Activated CD4-positive, alpha-beta T cell treated with anti-CD3 and anti-CD28 coated beads for 36 hours (primary cell): ENCODE measurements at regions not wholly inside any gene's neighbourhood (a gene's known extent, or its start where the extent isn't known, plus 50 kb on each side); places are given as distances from the start of the nearest gene placed in this dataset.
"Not testable (repeated sequence)": the region's sequence is repeated elsewhere in the genome, so short reads cannot be mapped to it uniquely, and the experiment has no call there.

ENCODE experiments used
- ATAC-seq: fragments of 200-7000 bp; cut with Tn5 transposase; one replicate; pipeline ENCODE4 v1.10.0; 2021; ENCODE audit warnings: mild to moderate bottlenecking, moderate library complexity
- CTCF ChIA-PET: fragments of 350-600 bp; sonication (Branson Sonifier 250); formaldehyde crosslinking; loops from one replicate; lab custom pipeline; 2021; ENCODE audit warnings: antibody characterized with exemption; lab: Charles Lee
- POLR2A ChIA-PET: fragments of 350-600 bp; sonication (Branson Sonifier 250); formaldehyde crosslinking; loops from one replicate; lab custom pipeline; 2021; ENCODE audit warnings: antibody characterized with exemption, inconsistent platforms; lab: Charles Lee
- DNase-seq: peaks from one replicate; pipeline ENCODE4 v3.0.0-alpha.2; 2020
- H3K27ac Mint-ChIP-seq: one replicate; pipeline ENCODE4 v1.8.0; 2021; ENCODE audit warnings: mixed read lengths
- H3K27me3 Mint-ChIP-seq: one replicate; pipeline ENCODE4 v1.8.0; 2021; ENCODE audit warnings: mixed read lengths
- H3K36me3 Mint-ChIP-seq: one replicate; pipeline ENCODE4 v1.8.0; 2021; ENCODE audit warnings: low read depth, mixed read lengths
- H3K4me1 Mint-ChIP-seq: one replicate; pipeline ENCODE4 v1.8.0; 2021; ENCODE audit warnings: mixed read lengths
- H3K4me3 Mint-ChIP-seq: one replicate; pipeline ENCODE4 v1.8.0; 2021; ENCODE audit warnings: mild to moderate bottlenecking, moderate library complexity, mixed read lengths
- H3K9me3 Mint-ChIP-seq: one replicate; pipeline ENCODE4 v1.8.0; 2021; ENCODE audit warnings: low read depth, mixed read lengths
- intact Hi-C, 2 experiments: fragments of 100-400 bp; cut with DNase I in 1 of 2; cut with micrococcal nuclease in 1 of 2; formaldehyde crosslinking; loops; one replicate each; pipeline versions ENCODE4 v1.14.2 to v1.15.1; 2022 to 2024; cut with DNase I, micrococcal nuclease

GRCh38 chr20:12223057-12223456 is 305.4 kb downstream of the BTBD3 start:
- Mint-ChIP-seq H3K27ac (no peak overlapping the region), H3K9me3 (peaks cover 7% of the 10 kb centered on the region), H3K4me1 (no peaks in the 10 kb centered on the region), H3K27me3 (no peaks in the 10 kb centered on the region), H3K36me3 (no peaks in the 10 kb centered on the region), H3K4me3 (no peak overlapping the region)
- no peak for ATAC-seq
- DNase-seq, result no peak
- intact Hi-C loops, result no loop called here
- CTCF ChIA-PET, result no interaction called here
- POLR2A ChIA-PET, result no interaction called here

GRCh38 chr20:12225898-12226297 is 308.2 kb downstream of the BTBD3 start:
- POLR2A ChIA-PET, result no interaction called here
- no peak overlapping the region for H3K4me3 Mint-ChIP-seq
- DNase-seq (no peak), ATAC-seq (no peak)
- no peaks in the 10 kb centered on the region for H3K36me3 Mint-ChIP-seq
- CTCF ChIA-PET, result no interaction called here
- intact Hi-C loops, result no loop called here
- H3K4me1 Mint-ChIP-seq, result no peaks in the 10 kb centered on the region
- H3K27ac Mint-ChIP-seq, result no peak overlapping the region
- H3K9me3 Mint-ChIP-seq, result peaks cover 10% of the 10 kb centered on the region
- H3K27me3 Mint-ChIP-seq, result no peaks in the 10 kb centered on the region

- Mint-ChIP-seq H3K27ac (no peak overlapping the region), H3K4me1 (no peaks in the 10 kb centered on the region), H3K36me3 (no peaks in the 10 kb centered on the region), H3K4me3 (no peak overlapping the region), H3K27me3 (no peaks in the 10 kb centered on the region), H3K9me3 (peaks cover 3% of the 10 kb centered on the region)
- ChIA-PET CTCF (interaction anchor here (0.7 kb wide), 1 partner anchor 30 kb away, joined by 3 read pairs; no protein-coding TSS in a partner anchor), POLR2A (no interaction called here)
- intact Hi-C loops, result no loop called here
- ATAC-seq (no peak), DNase-seq (no peak)
Measured at GRCh38 chr20:12229891-12230290, 312.2 kb downstream of the BTBD3 start.

- intact Hi-C loops, result no loop called here
- ChIA-PET CTCF (no interaction called here), POLR2A (no interaction called here)
- H3K27ac Mint-ChIP-seq, result no peak overlapping the region
- ATAC-seq (no peak), DNase-seq (no peak)
- H3K4me1 Mint-ChIP-seq, result no peaks in the 10 kb centered on the region
- H3K36me3 Mint-ChIP-seq, result no peaks in the 10 kb centered on the region
- H3K4me3 Mint-ChIP-seq, result no peak overlapping the region
- H3K9me3 Mint-ChIP-seq, result no peaks in the 10 kb centered on the region
- no peaks in the 10 kb centered on the region for H3K27me3 Mint-ChIP-seq
Measured at GRCh38 chr20:12237772-12238171, 320.1 kb downstream of the BTBD3 start.

- Mint-ChIP-seq H3K4me1 (no peaks in the 10 kb centered on the region), H3K27ac (no peak overlapping the region), H3K36me3 (no peaks in the 10 kb centered on the region), H3K4me3 (no peak overlapping the region), H3K27me3 (no peaks in the 10 kb centered on the region), H3K9me3 (peaks cover 1% of the 10 kb centered on the region)
- DNase-seq, result no peak
- no peak for ATAC-seq
- ChIA-PET POLR2A (no interaction called here), CTCF (no interaction called here)
- intact Hi-C loops, result no loop called here
Measured at GRCh38 chr20:12241065-12241464, 323.4 kb downstream of the BTBD3 start.

- no peaks in the 10 kb centered on the region for H3K27me3 Mint-ChIP-seq
- H3K9me3 Mint-ChIP-seq, result peaks cover 2% of the 10 kb centered on the region
- ChIA-PET CTCF (interaction anchor here (0.7 kb wide), 1 partner anchor 791 kb away, joined by 3 read pairs; no protein-coding TSS in a partner anchor), POLR2A (no interaction called here)
- H3K4me3 Mint-ChIP-seq, result no peak overlapping the region
- H3K27ac Mint-ChIP-seq, result no peak overlapping the region
- ATAC-seq, result no peak
- DNase-seq, result no peak
- no peaks in the 10 kb centered on the region for H3K4me1 Mint-ChIP-seq
- intact Hi-C loops, result no loop called here
- no peaks in the 10 kb centered on the region for H3K36me3 Mint-ChIP-seq
Measured at GRCh38 chr20:12243327-12243726, 325.6 kb downstream of the BTBD3 start.

- ChIA-PET POLR2A (no interaction called here), CTCF (no interaction called here)
- Mint-ChIP-seq H3K4me3 (no peak overlapping the region), H3K27ac (no peak overlapping the region), H3K9me3 (peaks cover 11% of the 10 kb centered on the region), H3K36me3 (no peaks in the 10 kb centered on the region), H3K27me3 (no peaks in the 10 kb centered on the region), H3K4me1 (no peaks in the 10 kb centered on the region)
- DNase-seq (no peak), ATAC-seq (no peak)
- intact Hi-C loops, result no loop called here
Measured at GRCh38 chr20:12248481-12248880, 330.8 kb downstream of the BTBD3 start.

- H3K4me1 Mint-ChIP-seq, intact Hi-C loops, H3K27ac Mint-ChIP-seq, POLR2A ChIA-PET, ATAC-seq, DNase-seq, CTCF ChIA-PET, H3K36me3 Mint-ChIP-seq, H3K27me3 Mint-ChIP-seq, H3K4me3 Mint-ChIP-seq: not testable (repeated sequence)
- peaks cover 11% of the 10 kb centered on the region for H3K9me3 Mint-ChIP-seq
Measured at GRCh38 chr20:12250661-12251060, 333.0 kb downstream of the BTBD3 start.

- ChIA-PET CTCF (interaction anchor here (0.8 kb wide), 1 partner anchor 310 kb away, joined by 4 read pairs; no protein-coding TSS in a partner anchor), POLR2A (no interaction called here)
- no peak overlapping the region for H3K4me3 Mint-ChIP-seq
- no peak for ATAC-seq
- DNase-seq, result no peak
- intact Hi-C loops, result no loop called here
- no peaks in the 10 kb centered on the region for H3K27me3 Mint-ChIP-seq
- no peaks in the 10 kb centered on the region for H3K4me1 Mint-ChIP-seq
- no peaks in the 10 kb centered on the region for H3K36me3 Mint-ChIP-seq
- no peak overlapping the region for H3K27ac Mint-ChIP-seq
- H3K9me3 Mint-ChIP-seq, result peaks cover 9% of the 10 kb centered on the region
Measured at GRCh38 chr20:12252793-12253192, 335.1 kb downstream of the BTBD3 start.

GRCh38 chr20:12255461-12255970 is 337.8 kb downstream of the BTBD3 start:
- Mint-ChIP-seq H3K27ac (no peak overlapping the region), H3K4me1 (no peaks in the 10 kb centered on the region), H3K4me3 (no peak overlapping the region), H3K36me3 (no peaks in the 10 kb centered on the region), H3K27me3 (no peaks in the 10 kb centered on the region), H3K9me3 (peaks cover 7% of the 10 kb centered on the region)
- ATAC-seq (no peak), DNase-seq (no peak)
- intact Hi-C loops, result no loop called here
- ChIA-PET POLR2A (no interaction called here), CTCF (no interaction called here)

GRCh38 chr20:12256806-12257205 is 339.1 kb downstream of the BTBD3 start:
- no peak for DNase-seq
- no peak overlapping the region for H3K27ac Mint-ChIP-seq
- H3K27me3 Mint-ChIP-seq, result no peaks in the 10 kb centered on the region
- no peak for ATAC-seq
- H3K9me3 Mint-ChIP-seq, result peaks cover 1% of the 10 kb centered on the region
- POLR2A ChIA-PET, result no interaction called here
- no peak overlapping the region for H3K4me3 Mint-ChIP-seq
- no peaks in the 10 kb centered on the region for H3K4me1 Mint-ChIP-seq
- CTCF ChIA-PET, result no interaction called here
- intact Hi-C loops, result no loop called here
- no peaks in the 10 kb centered on the region for H3K36me3 Mint-ChIP-seq

- Mint-ChIP-seq H3K36me3 (no peaks in the 10 kb centered on the region), H3K4me1 (no peaks in the 10 kb centered on the region), H3K4me3 (no peak overlapping the region), H3K27me3 (no peaks in the 10 kb centered on the region), H3K27ac (no peak overlapping the region), H3K9me3 (peaks cover 2% of the 10 kb centered on the region)
- POLR2A ChIA-PET, result no interaction called here
- CTCF ChIA-PET, result interaction anchor here (0.6 kb wide), 1 partner anchor 1361 kb away, joined by 3 read pairs; no protein-coding TSS in a partner anchor
- intact Hi-C loops, result no loop called here
- no peak for DNase-seq
- ATAC-seq, result no peak
Measured at GRCh38 chr20:12262747-12263146, 345.1 kb downstream of the BTBD3 start.
